ENCODE measurements at regions not wholly inside any gene's neighbourhood (a gene's known extent, or its start where the extent isn't known, plus 50 kb on each side); places are given as distances from the start of the nearest gene placed in this dataset.

- TF ChIP-seq POLR2AphosphoS5 (IDR thresholded peaks at IDR 0.05; ENCODE audit: insufficient read depth, low read depth, low read length) (no peak), CTCF (IDR thresholded peaks at IDR 0.05; ENCODE audit: extremely low read depth in 1 of 2, insufficient read depth in 1 of 2, low read depth in 1 of 2, low read length in 2 of 2) (no peak), EZH2 (IDR thresholded peaks at IDR 0.05; ENCODE audit: borderline replicate concordance, low read depth, low read length, severe bottlenecking) (no peak), POLR2A (IDR thresholded peaks at IDR 0.05; ENCODE audit: low read depth, low read length) (no peak), FOS (IDR thresholded peaks at IDR 0.05; ENCODE audit: borderline replicate concordance, insufficient read depth, low read length) (no peak), MAX (IDR thresholded peaks at IDR 0.05; ENCODE audit: insufficient read depth, insufficient read length) (no peak)
Observed at GRCh38 chr4:57182132-57182874, 72.1 kb upstream of the IGFBP7 start.

All from endothelial cell of umbilical vein (primary cell).